MV-4-11 (cell line): ENCODE measurements at regions not wholly inside any gene's neighbourhood (a gene's known extent, or its start where the extent isn't known, plus 50 kb on each side); places are given as distances from the start of the nearest gene placed in this dataset.
A peak's percentile ranks its signal among the peaks of the same experiment; 100 is the strongest.
"Not testable (repeated sequence)": the region's sequence is repeated elsewhere in the genome, so short reads cannot be mapped to it uniquely, and the experiment has no call there.

Experiments used
- DNase-seq: peaks from one replicate; lab custom pipeline; 2025; lab: John Stamatoyannopoulos, UW

- no peak for DNase-seq
Measured at GRCh38 chr21:15278279-15278678, 213.5 kb upstream of the NRIP1 start.

- no peak for DNase-seq
Measured at GRCh38 chr21:15278851-15279250, 214.1 kb upstream of the NRIP1 start.

GRCh38 chr21:15279482-15279881, 214.7 kb upstream of the NRIP1 start:
- DNase-seq = no peak

- no peak for DNase-seq
Measured at GRCh38 chr21:15281714-15282113, 216.9 kb upstream of the NRIP1 start.

- DNase-seq = no peak
Measured at GRCh38 chr21:15282665-15283064, 217.9 kb upstream of the NRIP1 start.

GRCh38 chr21:15283138-15283537, 218.3 kb upstream of the NRIP1 start:
- no peak for DNase-seq

- no peak for DNase-seq
Measured at GRCh38 chr21:15283789-15284188, 219.0 kb upstream of the NRIP1 start.

GRCh38 chr21:15285556-15285955, 220.8 kb upstream of the NRIP1 start:
- DNase-seq = no peak

- DNase-seq = no peak
Measured at GRCh38 chr21:15289246-15289645, 224.4 kb upstream of the NRIP1 start.

- DNase-seq = no peak
Measured at GRCh38 chr21:15289896-15290841, 225.4 kb upstream of the NRIP1 start.

- no peak for DNase-seq
Measured at GRCh38 chr21:15291621-15292266, 226.9 kb upstream of the NRIP1 start.

GRCh38 chr21:15293240-15293639, 228.4 kb upstream of the NRIP1 start:
- DNase-seq = no peak

GRCh38 chr21:15295875-15296274, 231.1 kb upstream of the NRIP1 start:
- DNase-seq = no peak

GRCh38 chr21:15297824-15298223, 233.0 kb upstream of the NRIP1 start:
- DNase-seq = no peak

- no peak for DNase-seq
Measured at GRCh38 chr21:15298306-15298705, 233.5 kb upstream of the NRIP1 start.

GRCh38 chr21:15298755-15299154, 234.0 kb upstream of the NRIP1 start:
- not testable (repeated sequence) for DNase-seq

- no peak for DNase-seq
Measured at GRCh38 chr21:15300131-15300530, 235.3 kb upstream of the NRIP1 start.

GRCh38 chr21:15301014-15301413, 236.2 kb upstream of the NRIP1 start:
- no peak for DNase-seq

- peak; percentile 3 for DNase-seq
Measured at GRCh38 chr21:15301736-15302135, 236.9 kb upstream of the NRIP1 start.

- DNase-seq = no peak
Measured at GRCh38 chr21:15306271-15306670, 241.5 kb upstream of the NRIP1 start.

GRCh38 chr21:15308333-15308732, 243.5 kb upstream of the NRIP1 start:
- no peak for DNase-seq

GRCh38 chr21:15309022-15309590, 244.3 kb upstream of the NRIP1 start:
- DNase-seq = no peak

- no peak for DNase-seq
Measured at GRCh38 chr21:15309721-15310120, 244.9 kb upstream of the NRIP1 start.
